T-helper 17 cell (primary cell): ENCODE measurements at regions not wholly inside any gene's neighbourhood (a gene's known extent, or its start where the extent isn't known, plus 50 kb on each side); places are given as distances from the start of the nearest gene placed in this dataset.
"Not testable (repeated sequence)": the region's sequence is repeated elsewhere in the genome, so short reads cannot be mapped to it uniquely, and the experiment has no call there.

Experiments
- ATAC-seq: fragments of 150-1000 bp; cut with Tn5 transposase; 2 replicates; pipeline ENCODE4 v1.10.0; 2021; ENCODE audit warnings: mild to moderate bottlenecking, moderate library complexity
- DNase-seq, 3 donors: peaks; one replicate each; pipeline versions ENCODE4 v3.0.0 to v3.0.0-alpha.2; 2020 to 2021
- H3K9me3 ChIP-seq: one replicate; pipeline ENCODE4 v1.7.0; 2013; ENCODE audit warnings: low read length, mild to moderate bottlenecking; ENCODE audit not compliant: control insufficient read depth, poor library complexity, severe bottlenecking
- H3K27ac Mint-ChIP-seq: one replicate; pipeline ENCODE4 v1.8.0; 2022; ENCODE audit warnings: mild to moderate bottlenecking, moderate library complexity, mixed read lengths
- H3K27me3 Mint-ChIP-seq: one replicate; pipeline ENCODE4 v1.8.0; 2022; ENCODE audit warnings: mixed read lengths
- H3K36me3 Mint-ChIP-seq: one replicate; pipeline ENCODE4 v1.8.0; 2022; ENCODE audit warnings: low read depth, mixed read lengths
- H3K4me1 Mint-ChIP-seq: one replicate; pipeline ENCODE4 v1.8.0; 2022; ENCODE audit warnings: mild to moderate bottlenecking, mixed read lengths
- H3K4me3 Mint-ChIP-seq: one replicate; pipeline ENCODE4 v1.8.0; 2022; ENCODE audit warnings: mild to moderate bottlenecking, moderate library complexity, mixed read lengths

DNA sequence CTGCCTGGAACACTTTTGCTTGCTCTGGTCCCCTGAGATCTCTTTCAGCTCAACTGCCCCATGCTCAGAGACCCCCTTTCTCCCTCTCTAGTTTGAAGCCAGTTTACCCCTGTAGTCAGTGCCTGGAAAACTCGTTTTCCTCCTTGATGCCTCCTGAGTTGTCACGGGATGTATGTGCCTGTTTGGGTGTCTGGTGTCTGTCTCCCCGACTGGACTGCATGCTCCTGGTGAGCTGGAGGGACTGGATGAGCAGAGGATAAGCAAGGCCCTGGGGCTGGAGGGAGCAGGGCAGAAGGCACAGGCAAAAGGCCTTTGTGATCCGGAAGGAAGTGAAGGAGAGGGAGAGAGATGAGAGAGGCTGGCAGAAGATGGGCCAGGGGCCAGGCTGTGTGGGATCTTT lies 120.3 kb upstream of the ZNF195 start:
- H3K27ac Mint-ChIP-seq, DNase-seq, H3K9me3 ChIP-seq, ATAC-seq, H3K27me3 Mint-ChIP-seq, H3K4me1 Mint-ChIP-seq, H3K36me3 Mint-ChIP-seq: not testable (repeated sequence)
- H3K4me3 Mint-ChIP-seq: peak overlapping the region; percentile 1

DNA sequence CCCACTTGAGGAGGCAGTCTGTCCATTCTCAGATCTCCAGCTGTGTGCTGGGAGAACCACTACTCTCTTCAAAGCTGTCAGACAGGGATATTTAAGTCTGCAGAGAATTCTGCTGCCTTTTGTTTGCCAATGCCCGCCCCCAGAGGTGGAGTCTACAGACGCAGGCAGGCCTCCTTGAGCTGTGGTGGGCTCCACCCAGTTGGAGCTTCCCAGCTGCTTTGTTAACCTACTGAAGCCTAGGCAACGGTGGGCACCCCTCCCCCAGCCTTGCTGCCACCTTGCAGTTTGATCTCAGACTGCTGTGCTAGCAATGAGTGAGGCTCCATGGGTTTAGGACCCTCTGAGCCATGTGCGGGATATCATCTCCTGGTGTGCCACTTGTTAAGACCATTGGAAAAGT lies 119.4 kb upstream of the ZNF195 start:
- ATAC-seq, H3K27me3 Mint-ChIP-seq, H3K36me3 Mint-ChIP-seq, H3K4me1 Mint-ChIP-seq, H3K4me3 Mint-ChIP-seq, H3K9me3 ChIP-seq: not testable (repeated sequence)
- DNase-seq: peak; percentile 13 to 53 (median 47)
- peak overlapping the region; percentile 75 for H3K27ac Mint-ChIP-seq

DNA sequence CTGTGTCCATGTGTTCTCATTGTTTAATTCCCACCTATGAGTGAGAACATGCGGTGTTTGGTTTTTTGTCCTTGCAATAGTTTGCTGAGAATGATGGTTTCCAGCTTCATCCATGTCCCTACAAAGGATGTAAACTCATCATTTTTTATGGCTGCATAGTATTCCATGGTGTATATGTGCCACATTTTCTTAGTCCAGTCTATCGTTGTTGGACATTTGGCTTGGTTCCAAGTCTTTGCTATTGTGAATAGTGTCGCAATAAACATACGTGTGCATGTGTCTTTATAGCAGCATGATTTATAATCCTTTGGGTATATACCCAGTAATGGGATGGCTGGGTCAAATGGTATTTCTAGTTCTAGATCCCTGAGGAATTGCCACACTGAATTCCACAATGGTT lies 114.2 kb upstream of the ZNF195 start:
- not testable (repeated sequence) for DNase-seq, ATAC-seq, H3K27ac Mint-ChIP-seq, H3K27me3 Mint-ChIP-seq, H3K36me3 Mint-ChIP-seq, H3K4me1 Mint-ChIP-seq, H3K4me3 Mint-ChIP-seq, H3K9me3 ChIP-seq

DNA sequence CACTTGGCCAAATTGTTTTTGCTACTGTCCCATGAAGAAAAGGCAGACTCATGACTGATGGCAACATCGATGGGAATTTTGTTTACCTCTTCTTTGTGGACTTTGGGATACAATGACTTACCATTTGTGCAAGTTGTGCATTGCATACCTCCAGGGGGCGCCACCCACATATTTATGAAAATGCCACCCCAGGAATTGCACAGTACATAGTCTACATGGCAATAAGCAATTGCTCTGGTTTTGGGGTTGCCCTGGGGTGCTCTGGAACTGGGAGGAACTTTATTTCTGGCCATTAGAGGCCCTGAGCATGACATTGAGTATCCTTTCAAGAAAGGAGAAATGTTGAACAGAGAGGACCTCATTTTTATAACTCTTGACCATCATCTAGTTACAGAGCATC lies 109.1 kb upstream of the ZNF195 start:
- not testable (repeated sequence) for H3K9me3 ChIP-seq, H3K4me3 Mint-ChIP-seq, H3K4me1 Mint-ChIP-seq, H3K36me3 Mint-ChIP-seq, DNase-seq, ATAC-seq
- Mint-ChIP-seq H3K27ac (peak overlapping the region; percentile 51), H3K27me3 (peaks cover 18% of the 10 kb centered on the region)

DNA sequence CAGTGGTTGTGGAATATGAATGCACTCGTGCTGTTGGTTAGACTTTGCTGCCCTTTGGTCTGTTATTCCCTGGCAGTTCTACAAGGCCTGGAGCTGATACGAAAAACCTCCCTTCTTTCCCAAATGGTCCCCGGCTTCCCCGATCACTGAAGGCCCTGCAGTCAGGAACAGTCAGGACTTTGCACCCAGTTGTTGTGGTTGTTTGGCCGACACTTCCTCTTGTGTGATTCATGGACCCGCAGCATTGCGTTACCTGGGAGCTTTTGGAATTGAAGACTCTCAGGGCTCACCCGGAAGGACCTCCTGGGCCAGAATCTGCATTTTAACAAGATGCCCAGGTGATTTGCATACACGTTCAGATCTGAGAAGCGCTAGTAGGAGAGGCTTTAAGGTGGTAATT lies 106.8 kb upstream of the ZNF195 start:
- not testable (repeated sequence) for ATAC-seq, H3K4me1 Mint-ChIP-seq, H3K9me3 ChIP-seq, H3K36me3 Mint-ChIP-seq, H3K27ac Mint-ChIP-seq, DNase-seq, H3K4me3 Mint-ChIP-seq
- H3K27me3 Mint-ChIP-seq: peaks cover 20% of the 10 kb centered on the region

DNA sequence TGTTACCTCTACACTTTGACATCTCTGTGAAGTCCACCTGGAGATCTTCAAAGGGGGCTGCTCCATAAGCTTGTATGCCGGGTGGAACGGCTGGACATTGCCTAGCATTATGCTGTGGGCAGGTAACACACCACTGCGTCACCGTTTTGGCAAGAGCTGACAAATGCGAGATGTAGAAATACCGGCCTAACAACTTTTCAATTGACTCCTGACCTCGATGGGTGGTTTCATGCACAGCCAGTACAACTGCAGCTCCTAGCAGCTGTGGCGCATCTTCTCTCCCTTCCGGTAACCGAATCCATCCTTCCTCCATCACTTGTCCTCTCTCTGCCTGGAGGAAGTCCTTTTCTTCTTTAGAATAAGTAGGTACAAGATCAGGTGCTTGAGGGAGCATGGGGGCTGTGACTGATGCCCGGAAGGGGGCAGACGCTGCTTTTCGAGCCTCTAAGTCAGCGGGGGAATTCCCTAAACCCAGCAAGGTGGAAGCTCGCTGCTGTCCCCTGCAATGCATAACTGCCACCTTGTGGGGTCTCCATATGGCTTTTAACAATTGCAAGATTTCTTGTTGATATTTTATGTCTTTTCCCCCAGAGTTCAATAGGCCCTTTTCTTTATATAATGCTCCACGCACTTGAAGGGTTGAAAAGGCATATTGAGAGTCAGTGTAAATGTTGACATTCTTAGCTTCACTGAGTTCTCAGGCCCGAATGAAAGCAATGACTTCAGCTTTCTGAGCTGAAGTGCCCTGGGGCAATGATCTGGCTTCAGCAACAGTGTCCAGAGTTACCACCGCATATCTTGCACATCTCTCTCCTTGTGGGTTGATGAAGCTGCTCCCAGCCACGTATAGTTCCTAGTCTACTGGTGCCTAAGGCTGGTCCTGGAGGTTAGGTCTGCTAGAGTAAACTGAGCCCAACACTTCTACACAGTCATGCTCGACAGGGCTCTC lies 98.3 kb upstream of the ZNF195 start:
- not testable (repeated sequence) for H3K4me1 Mint-ChIP-seq, H3K9me3 ChIP-seq, ATAC-seq, H3K27ac Mint-ChIP-seq, DNase-seq, H3K36me3 Mint-ChIP-seq, H3K4me3 Mint-ChIP-seq
- H3K27me3 Mint-ChIP-seq: peaks cover 14% of the 10 kb centered on the region

DNA sequence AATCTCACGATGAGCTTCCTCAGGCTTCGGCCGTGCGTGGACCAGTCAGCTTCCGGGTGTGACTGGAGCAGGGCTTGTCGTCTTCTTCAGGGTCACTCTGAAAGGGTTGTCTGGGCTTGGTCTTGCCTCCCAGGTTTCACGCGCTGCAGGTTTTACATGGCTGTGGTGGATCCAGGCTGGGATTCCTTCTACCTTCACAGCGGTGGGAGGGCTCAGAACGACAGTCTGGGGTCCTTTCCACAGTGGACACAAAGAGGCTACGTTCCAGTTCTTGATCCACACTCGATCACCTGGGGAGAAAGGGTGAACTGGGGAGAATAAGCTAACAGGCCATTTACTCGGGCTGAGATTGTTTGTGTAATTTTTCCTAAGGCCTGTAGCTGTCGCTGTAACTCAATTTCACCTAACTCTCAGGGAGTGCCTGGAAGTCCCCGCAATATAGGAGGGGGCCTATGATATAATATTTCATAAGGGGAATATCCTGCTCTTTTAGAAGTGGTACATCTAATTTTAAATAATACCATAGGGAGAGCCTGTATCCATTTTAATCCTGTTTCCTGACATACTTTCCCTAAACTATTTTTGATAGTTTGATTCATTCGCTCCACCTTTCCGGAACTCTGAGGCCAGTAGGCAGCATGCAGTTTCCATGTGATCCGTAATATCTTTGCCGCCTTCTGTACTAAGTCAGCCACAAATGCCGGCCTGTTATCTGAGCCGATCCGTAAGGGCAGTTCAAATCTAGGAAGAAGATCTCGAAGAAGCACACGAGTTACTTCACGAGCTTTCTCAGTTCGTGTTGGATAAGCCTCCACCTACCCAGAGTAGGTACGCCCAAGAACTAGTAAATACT lies 97.4 kb upstream of the ZNF195 start:
- ATAC-seq, H3K4me1 Mint-ChIP-seq, DNase-seq, H3K36me3 Mint-ChIP-seq, H3K27ac Mint-ChIP-seq, H3K9me3 ChIP-seq, H3K4me3 Mint-ChIP-seq: not testable (repeated sequence)
- peaks cover 14% of the 10 kb centered on the region for H3K27me3 Mint-ChIP-seq

DNA sequence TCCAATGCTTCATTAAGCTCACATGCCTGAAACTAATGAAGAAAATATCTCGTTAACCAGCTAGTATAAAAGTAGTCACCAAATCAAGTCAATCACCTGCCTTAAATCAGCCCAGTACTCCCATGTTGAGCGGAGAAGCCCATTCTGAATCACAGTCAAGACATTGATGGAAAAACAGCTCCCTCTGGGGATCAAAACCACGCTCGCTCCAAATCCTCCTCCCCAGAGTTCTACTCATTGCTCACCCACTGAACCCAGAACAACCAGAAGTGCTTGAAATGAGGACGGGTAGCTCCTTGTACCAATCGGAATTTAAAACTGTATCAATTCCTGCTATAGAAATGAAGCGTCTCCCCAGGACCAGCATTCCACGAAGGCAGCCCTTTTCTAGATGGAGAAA lies 90.0 kb upstream of the ZNF195 start:
- ATAC-seq, H3K4me3 Mint-ChIP-seq, H3K27ac Mint-ChIP-seq, H3K36me3 Mint-ChIP-seq, DNase-seq, H3K9me3 ChIP-seq, H3K4me1 Mint-ChIP-seq: not testable (repeated sequence)
- peaks cover 59% of the 10 kb centered on the region for H3K27me3 Mint-ChIP-seq

DNA sequence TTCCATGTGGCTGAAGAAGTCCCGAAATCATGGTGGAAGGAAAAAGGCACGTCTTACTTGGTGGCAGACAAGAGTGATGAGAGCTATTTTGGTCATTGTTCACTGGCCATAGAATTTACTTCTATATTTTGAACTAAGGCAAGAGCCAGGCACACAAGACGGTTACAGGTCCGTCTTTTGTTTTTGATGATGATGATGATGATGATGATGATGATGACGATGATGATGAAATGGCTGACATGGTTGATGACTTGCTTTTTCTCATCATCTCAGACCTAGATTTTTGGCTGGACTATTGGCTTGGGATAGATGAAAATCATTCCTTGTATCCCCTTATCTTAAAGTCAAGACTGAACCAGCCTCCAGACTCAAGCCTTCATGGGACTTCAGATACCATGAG lies 88.7 kb upstream of the ZNF195 start:
- not testable (repeated sequence) for H3K4me1 Mint-ChIP-seq, DNase-seq, H3K27ac Mint-ChIP-seq, H3K9me3 ChIP-seq, H3K36me3 Mint-ChIP-seq, H3K4me3 Mint-ChIP-seq, ATAC-seq
- H3K27me3 Mint-ChIP-seq: peaks cover 48% of the 10 kb centered on the region

DNA sequence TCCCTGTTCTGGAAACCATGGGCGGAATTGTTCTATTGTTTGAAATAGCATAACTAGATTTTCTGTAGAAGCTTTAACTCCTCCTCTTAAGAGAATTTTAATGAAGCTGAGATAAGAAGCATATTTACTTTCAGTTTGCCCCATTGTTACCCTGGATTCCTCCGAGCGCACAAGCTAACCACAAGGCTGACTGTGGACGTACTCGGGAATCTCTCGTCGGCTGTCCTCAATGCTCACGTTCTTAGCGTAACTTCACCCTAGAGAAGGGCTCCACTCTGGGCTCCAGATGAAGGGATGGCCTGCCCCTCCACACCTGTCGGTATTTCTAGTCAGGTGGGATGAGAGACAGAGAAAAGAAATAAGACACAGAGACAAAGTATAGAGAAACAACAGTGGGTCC lies 76.7 kb upstream of the ZNF195 start:
- not testable (repeated sequence) for H3K36me3 Mint-ChIP-seq, H3K9me3 ChIP-seq, ATAC-seq, DNase-seq
- peaks cover 32% of the 10 kb centered on the region for H3K27me3 Mint-ChIP-seq
- H3K4me3 Mint-ChIP-seq: peak overlapping the region; percentile 90
- H3K27ac Mint-ChIP-seq: peak overlapping the region; percentile 73
- H3K4me1 Mint-ChIP-seq: peaks cover 10% of the 10 kb centered on the region

DNA sequence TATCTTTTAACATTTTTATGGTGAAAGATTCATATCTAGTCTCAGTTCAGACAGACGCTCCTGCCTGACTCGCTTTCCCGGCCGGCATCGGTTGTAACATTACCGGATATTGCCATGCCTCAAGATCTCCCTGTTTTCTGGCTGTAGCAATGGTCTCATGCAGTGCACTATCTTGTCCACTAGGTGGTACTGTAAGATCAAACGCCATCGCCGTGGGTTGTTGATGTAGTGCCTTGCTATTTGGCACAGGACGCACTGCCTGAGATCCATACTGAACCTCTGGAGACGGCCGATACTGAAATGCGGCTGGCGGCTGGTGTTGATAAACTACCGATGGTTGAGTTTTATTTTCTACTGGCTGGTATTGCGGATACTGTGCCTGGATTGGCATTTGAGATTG lies 75.9 kb upstream of the ZNF195 start:
- peaks cover 10% of the 10 kb centered on the region for H3K4me1 Mint-ChIP-seq
- not testable (repeated sequence) for H3K36me3 Mint-ChIP-seq, H3K27ac Mint-ChIP-seq, ATAC-seq, H3K9me3 ChIP-seq, H3K4me3 Mint-ChIP-seq
- H3K27me3 Mint-ChIP-seq: peaks cover 25% of the 10 kb centered on the region
- peak; percentile 18 to 33 (median 29) for DNase-seq

DNA sequence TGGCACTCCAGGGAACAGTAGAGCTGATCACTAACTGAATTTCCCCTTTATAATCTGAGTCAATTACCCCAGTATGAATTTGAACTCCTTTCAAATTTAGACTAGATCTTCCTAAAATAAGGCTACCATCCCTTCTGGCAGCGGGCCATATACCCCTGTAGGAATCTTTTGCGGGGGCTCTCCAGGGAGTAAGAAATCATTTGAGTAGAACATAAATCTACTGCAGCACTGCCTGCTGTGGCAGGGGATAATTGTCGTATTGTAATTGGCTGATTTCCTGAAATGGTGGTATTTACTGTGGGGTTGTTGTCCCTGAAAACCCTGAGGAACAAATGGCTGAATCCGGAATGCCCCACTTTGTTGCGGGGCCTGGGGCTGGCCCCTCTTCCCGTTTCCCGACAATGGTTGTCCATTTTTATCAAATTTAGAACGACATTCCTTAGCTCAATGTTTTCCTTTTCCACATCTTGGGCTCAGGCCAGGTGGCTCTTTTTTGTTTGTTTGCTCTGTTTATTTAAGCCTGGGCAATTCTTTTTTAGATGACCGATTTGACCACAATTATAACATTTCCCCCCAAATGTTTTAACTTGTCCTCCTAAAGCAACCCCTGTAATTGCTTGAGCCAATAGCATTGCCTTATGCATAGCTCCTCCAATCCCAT lies 74.8 kb upstream of the ZNF195 start:
- DNase-seq, H3K36me3 Mint-ChIP-seq, H3K9me3 ChIP-seq, H3K27ac Mint-ChIP-seq, H3K4me3 Mint-ChIP-seq, ATAC-seq: not testable (repeated sequence)
- H3K27me3 Mint-ChIP-seq: peaks cover 25% of the 10 kb centered on the region
- H3K4me1 Mint-ChIP-seq: peaks cover 10% of the 10 kb centered on the region

DNA sequence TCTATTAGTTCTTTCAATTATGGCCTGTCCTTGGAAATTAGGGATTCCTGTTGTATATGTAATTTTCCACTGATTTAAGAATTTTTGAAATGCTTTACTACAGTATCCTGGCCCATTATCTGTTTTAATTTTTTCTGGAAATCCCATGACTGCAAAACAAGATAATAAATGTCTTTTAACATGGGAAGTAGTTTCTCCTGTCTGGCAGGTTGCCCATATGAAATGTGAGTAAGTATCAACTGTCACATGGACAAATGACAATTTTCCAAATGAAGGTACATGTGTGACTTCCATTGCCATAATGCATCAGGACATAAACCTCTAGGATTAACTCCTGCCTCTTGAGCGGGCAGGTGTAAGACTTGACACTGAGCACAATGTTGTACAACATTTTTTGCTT lies 71.9 kb upstream of the ZNF195 start:
- H3K36me3 Mint-ChIP-seq, H3K4me1 Mint-ChIP-seq, DNase-seq, ATAC-seq, H3K9me3 ChIP-seq, H3K4me3 Mint-ChIP-seq, H3K27ac Mint-ChIP-seq: not testable (repeated sequence)
- peaks cover 30% of the 10 kb centered on the region for H3K27me3 Mint-ChIP-seq
